Left ventricle myocardium inferior (tissue), 1 donor: ENCODE measurements at regions not wholly inside any gene's neighbourhood (a gene's known extent, or its start where the extent isn't known, plus 50 kb on each side); places are given as distances from the start of the nearest gene placed in this dataset.

ENCODE experiments used
- DNase-seq: peaks from one replicate; pipeline ENCODE4 v3.0.0-alpha.2; 2020
- H3K27ac ChIP-seq: fragments of 200-600 bp; replicated peaks from 2 replicates; pipeline ENCODE4 v1.8.0; 2021
- H3K27me3 ChIP-seq: fragments of 200-600 bp; 2 replicates; pipeline ENCODE4 v1.8.0; 2021; ENCODE audit warnings: low read depth
- H3K36me3 ChIP-seq: fragments of 200-600 bp; 2 replicates; pipeline ENCODE4 v1.8.0; 2021
- H3K4me1 ChIP-seq: fragments of 200-600 bp; 2 replicates; pipeline ENCODE4 v1.8.0; 2021
- H3K4me3 ChIP-seq: fragments of 200-600 bp; 2 replicates; pipeline ENCODE4 v1.8.0; 2021; ENCODE audit warnings: mild to moderate bottlenecking, moderate library complexity
- H3K9me3 ChIP-seq: fragments of 200-600 bp; replicated peaks from 2 replicates; pipeline ENCODE4 v1.8.0; 2021
- intact Hi-C: fragments of 100-400 bp; cut with micrococcal nuclease; formaldehyde crosslinking; loops from one replicate; pipeline ENCODE4 v1.11.0; 2022
- TF ChIP-seq, protein P1 (sequence below): fragments of 200-600 bp; IDR thresholded peaks from 2 replicates; pipeline ENCODE4 v1.8.0; 2021; ENCODE audit warnings: antibody characterized with exemption, mild to moderate bottlenecking, borderline replicate concordance
- donor health status: DM: no; HTN: yes; CAD: no; lungs with severe emphysema.

DNA sequence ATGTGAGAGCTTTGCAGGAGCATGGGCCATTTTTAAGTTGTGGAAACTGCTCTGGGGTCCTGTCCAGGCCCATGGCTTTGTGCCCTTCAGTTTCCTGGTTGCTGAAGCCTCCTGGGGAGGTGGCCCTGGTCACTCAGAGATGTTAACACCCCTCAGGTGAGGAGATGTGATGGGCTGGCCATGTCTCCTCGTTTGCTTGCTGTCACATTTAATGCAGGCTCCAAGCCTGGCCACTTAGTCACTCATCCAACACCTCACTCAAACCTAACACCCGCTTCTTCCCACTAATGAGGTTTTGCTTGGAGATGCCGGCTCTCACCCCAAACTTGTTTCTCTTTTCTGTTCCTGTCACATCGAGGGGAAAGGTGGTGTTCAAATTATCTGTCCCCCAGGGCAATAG, 192.7 kb downstream of the PTPRU start:
- intact Hi-C loops, result no loop called here
- Histone ChIP-seq H3K27ac (no peak overlapping the region), H3K4me1 (peaks cover 19% of the 10 kb centered on the region), H3K4me3 (no peak overlapping the region), H3K9me3 (peaks cover 15% of the 10 kb centered on the region), H3K27me3 (peaks cover 35% of the 10 kb centered on the region), H3K36me3 (no peaks in the 10 kb centered on the region)
- TF ChIP-seq, protein P1, sequence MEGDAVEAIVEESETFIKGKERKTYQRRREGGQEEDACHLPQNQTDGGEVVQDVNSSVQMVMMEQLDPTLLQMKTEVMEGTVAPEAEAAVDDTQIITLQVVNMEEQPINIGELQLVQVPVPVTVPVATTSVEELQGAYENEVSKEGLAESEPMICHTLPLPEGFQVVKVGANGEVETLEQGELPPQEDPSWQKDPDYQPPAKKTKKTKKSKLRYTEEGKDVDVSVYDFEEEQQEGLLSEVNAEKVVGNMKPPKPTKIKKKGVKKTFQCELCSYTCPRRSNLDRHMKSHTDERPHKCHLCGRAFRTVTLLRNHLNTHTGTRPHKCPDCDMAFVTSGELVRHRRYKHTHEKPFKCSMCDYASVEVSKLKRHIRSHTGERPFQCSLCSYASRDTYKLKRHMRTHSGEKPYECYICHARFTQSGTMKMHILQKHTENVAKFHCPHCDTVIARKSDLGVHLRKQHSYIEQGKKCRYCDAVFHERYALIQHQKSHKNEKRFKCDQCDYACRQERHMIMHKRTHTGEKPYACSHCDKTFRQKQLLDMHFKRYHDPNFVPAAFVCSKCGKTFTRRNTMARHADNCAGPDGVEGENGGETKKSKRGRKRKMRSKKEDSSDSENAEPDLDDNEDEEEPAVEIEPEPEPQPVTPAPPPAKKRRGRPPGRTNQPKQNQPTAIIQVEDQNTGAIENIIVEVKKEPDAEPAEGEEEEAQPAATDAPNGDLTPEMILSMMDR, result no peak
- no peak for DNase-seq

DNA sequence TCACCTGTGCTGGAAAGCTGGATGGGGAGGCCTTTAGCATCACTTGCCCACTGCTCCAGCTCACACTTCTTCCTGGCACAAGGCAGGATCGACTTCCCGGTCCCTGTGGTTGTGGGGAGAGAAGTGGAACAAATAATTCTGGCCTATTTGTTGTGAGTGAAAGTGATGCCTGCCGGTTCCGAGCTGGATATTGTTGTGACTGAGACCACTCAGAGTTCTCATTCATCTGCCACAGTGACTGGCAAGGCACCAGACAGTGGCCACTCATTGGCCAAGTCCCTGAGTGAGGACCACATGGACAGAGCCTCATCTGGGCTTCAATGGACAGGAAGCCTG, 191.9 kb downstream of the PTPRU start:
- H3K27me3 ChIP-seq, result peaks cover 37% of the 10 kb centered on the region
- peaks cover 15% of the 10 kb centered on the region for H3K9me3 ChIP-seq
- DNase-seq, result no peak
- no peaks in the 10 kb centered on the region for H3K36me3 ChIP-seq
- no peak overlapping the region for H3K4me3 ChIP-seq
- TF ChIP-seq, protein P1, result no peak
- H3K27ac ChIP-seq, result no peak overlapping the region
- H3K4me1 ChIP-seq, result peaks cover 19% of the 10 kb centered on the region
- intact Hi-C loops, result no loop called here

DNA sequence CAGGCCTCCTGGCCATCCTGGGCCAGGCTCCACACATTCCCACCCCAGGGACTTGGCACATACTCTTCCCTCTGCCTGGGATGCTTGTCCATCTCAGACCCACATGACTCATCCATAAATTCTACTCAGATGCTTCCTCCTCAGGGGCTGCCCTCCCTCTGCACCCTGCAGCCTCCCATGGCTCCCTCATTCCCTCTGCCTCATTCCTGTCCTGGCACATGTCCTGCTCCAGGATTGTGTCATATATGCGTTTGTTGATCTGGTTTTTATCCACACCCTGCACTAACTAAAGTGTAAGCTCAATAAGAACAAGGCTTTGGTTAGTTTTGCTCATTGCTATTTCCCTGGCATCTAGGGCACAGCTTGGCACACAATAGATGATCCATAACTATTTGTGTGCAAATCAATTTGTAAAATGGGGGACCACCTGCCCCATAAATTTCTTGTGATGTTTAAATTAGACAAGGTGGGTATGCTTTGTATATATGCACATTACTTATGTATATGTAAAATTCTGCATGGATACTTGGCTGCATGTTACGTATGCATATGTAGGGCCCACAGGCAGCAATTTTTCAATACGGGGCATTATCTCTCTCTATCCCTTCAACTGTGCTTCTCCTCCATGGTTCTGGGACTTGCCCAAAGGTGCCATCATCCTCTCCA, 191.4 kb downstream of the PTPRU start:
- intact Hi-C loops, result no loop called here
- TF ChIP-seq, protein P1, result no peak
- Histone ChIP-seq H3K9me3 (peaks cover 15% of the 10 kb centered on the region), H3K4me3 (no peak overlapping the region), H3K4me1 (peaks cover 19% of the 10 kb centered on the region), H3K27me3 (peaks cover 32% of the 10 kb centered on the region), H3K27ac (no peak overlapping the region), H3K36me3 (no peaks in the 10 kb centered on the region)
- DNase-seq, result no peak

- no peaks in the 10 kb centered on the region for H3K36me3 ChIP-seq
- intact Hi-C loops, result no loop called here
- no peak overlapping the region for H3K27ac ChIP-seq
- H3K4me1 ChIP-seq, result peaks cover 19% of the 10 kb centered on the region
- H3K4me3 ChIP-seq, result no peak overlapping the region
- peaks cover 25% of the 10 kb centered on the region for H3K27me3 ChIP-seq
- TF ChIP-seq, protein P1, result no peak
- peaks cover 16% of the 10 kb centered on the region for H3K9me3 ChIP-seq
- peak; percentile 28 for DNase-seq
Observed at GRCh38 chr1:29426701-29427279, 190.5 kb downstream of the PTPRU start.

GRCh38 chr1:29425631-29426030, 189.3 kb downstream of the PTPRU start:
- intact Hi-C loops, result no loop called here
- H3K27ac ChIP-seq, result no peak overlapping the region
- H3K27me3 ChIP-seq, result peaks cover 15% of the 10 kb centered on the region
- H3K4me1 ChIP-seq, result peaks cover 19% of the 10 kb centered on the region
- H3K36me3 ChIP-seq, result no peaks in the 10 kb centered on the region
- H3K4me3 ChIP-seq, result no peak overlapping the region
- H3K9me3 ChIP-seq, result peaks cover 18% of the 10 kb centered on the region
- TF ChIP-seq, protein P1, result no peak
- DNase-seq, result no peak
